H9 (cell line): ENCODE measurements at regions not wholly inside any gene's neighbourhood (a gene's known extent, or its start where the extent isn't known, plus 50 kb on each side); places are given as distances from the start of the nearest gene placed in this dataset.

Source experiments
- DNase-seq: peaks from one replicate; pipeline ENCODE4 v3.0.0-alpha.2; 2017
- H2AFZ ChIP-seq: one replicate; pipeline ENCODE4 v1.6.1; 2013; ENCODE audit warnings: mild to moderate bottlenecking, low read length, control low read depth, moderate library complexity
- H2AK5ac ChIP-seq: 2 replicates; pipeline ENCODE4 v1.6.1; 2013; ENCODE audit warnings: low read length, control low read depth, mixed read lengths; ENCODE audit not compliant: insufficient read length
- H2BK120ac ChIP-seq: one replicate; pipeline ENCODE4 v1.6.1; 2013; ENCODE audit warnings: low read depth, mild to moderate bottlenecking, low read length, control low read depth, inconsistent platforms; ENCODE audit not compliant: poor library complexity, severe bottlenecking
- H2BK12ac ChIP-seq: 2 replicates; pipeline ENCODE4 v1.6.1; 2013; ENCODE audit warnings: low read length, control low read depth, mixed read lengths, low read depth; ENCODE audit not compliant: insufficient read length
- H2BK15ac ChIP-seq: 2 replicates; pipeline ENCODE4 v1.6.1; 2013; ENCODE audit warnings: low read depth, low read length, control low read depth
- H2BK20ac ChIP-seq: one replicate; pipeline ENCODE4 v1.6.1; 2013; ENCODE audit warnings: low read depth, mild to moderate bottlenecking, low read length, control low read depth, inconsistent platforms; ENCODE audit not compliant: poor library complexity, severe bottlenecking
- H2BK5ac ChIP-seq: 2 replicates; pipeline ENCODE4 v1.6.1; 2013; ENCODE audit warnings: low read length, control low read depth, mixed read lengths; ENCODE audit not compliant: insufficient read length
- H3K14ac ChIP-seq: 2 replicates; pipeline ENCODE4 v1.6.1; 2013; ENCODE audit warnings: low read length, control low read depth; ENCODE audit not compliant: insufficient read depth
- H3K18ac ChIP-seq: 2 replicates; pipeline ENCODE4 v1.6.1; 2013; ENCODE audit warnings: low read depth, mild to moderate bottlenecking, mixed read lengths, low read length, control low read depth; ENCODE audit not compliant: insufficient read length
- H3K23ac ChIP-seq: 2 replicates; pipeline ENCODE4 v1.6.1; 2013; ENCODE audit warnings: low read length, control low read depth, mixed read lengths, low read depth; ENCODE audit not compliant: insufficient read length
- H3K23me2 ChIP-seq: 2 replicates; pipeline ENCODE4 v1.6.1; 2013; ENCODE audit warnings: low read depth, mild to moderate bottlenecking, mixed read lengths, low read length, control low read depth; ENCODE audit not compliant: insufficient read length, poor library complexity, severe bottlenecking
- H3K27ac ChIP-seq: 2 replicates; pipeline ENCODE4 v1.5.1; 2013; ENCODE audit warnings: low read length, control low read depth, mixed read lengths, low read depth; ENCODE audit not compliant: insufficient read length
- H3K27me3 ChIP-seq: 2 replicates; pipeline ENCODE4 v1.6.1; 2013; ENCODE audit warnings: low read length, control low read depth, inconsistent platforms; ENCODE audit not compliant: insufficient read depth
- H3K4ac ChIP-seq: 2 replicates; pipeline ENCODE4 v1.6.1; 2013; ENCODE audit warnings: low read depth, mild to moderate bottlenecking, control low read depth, inconsistent platforms, low read length, moderate library complexity
- H3K4me1 ChIP-seq: 2 replicates; pipeline ENCODE4 v1.6.1; 2013; ENCODE audit warnings: low read length, control low read depth, inconsistent platforms; ENCODE audit not compliant: insufficient read depth
- H3K4me2 ChIP-seq: 2 replicates; pipeline ENCODE4 v1.6.1; 2013; ENCODE audit warnings: low read length, control low read depth, mixed read lengths; ENCODE audit not compliant: insufficient read length, insufficient read depth
- H3K56ac ChIP-seq: 2 replicates; pipeline ENCODE4 v1.6.1; 2013; ENCODE audit warnings: low read depth, mild to moderate bottlenecking, mixed read lengths, low read length, control low read depth; ENCODE audit not compliant: insufficient read length
- H3K79me1 ChIP-seq: 2 replicates; pipeline ENCODE4 v1.6.1; 2013; ENCODE audit warnings: low read depth, mild to moderate bottlenecking, moderate library complexity, low read length, control low read depth, inconsistent platforms; ENCODE audit not compliant: insufficient read depth, poor library complexity, severe bottlenecking
- H3K79me2 ChIP-seq: 2 replicates; pipeline ENCODE4 v1.6.1; 2013; ENCODE audit warnings: low read length, control low read depth, inconsistent platforms; ENCODE audit not compliant: insufficient read depth
- H3K9ac ChIP-seq: 2 replicates; pipeline ENCODE4 v1.6.1; 2013; ENCODE audit warnings: low read length, control low read depth, mixed read lengths; ENCODE audit not compliant: insufficient read length; ENCODE audit errors: extremely low read depth
- H3K9me3 ChIP-seq: one replicate; pipeline ENCODE4 v1.6.1; 2013; ENCODE audit warnings: low read depth, low read length, inconsistent platforms; ENCODE audit not compliant: control insufficient read depth
- H3T11ph ChIP-seq: one replicate; pipeline ENCODE4 v1.6.1; 2013; ENCODE audit warnings: mild to moderate bottlenecking, low read length, control low read depth, inconsistent platforms
- H4K20me1 ChIP-seq: one replicate; pipeline ENCODE4 v1.6.1; 2013; ENCODE audit not compliant: control insufficient read depth, insufficient read length, insufficient read depth
- H4K5ac ChIP-seq: 2 replicates; pipeline ENCODE4 v1.6.1; 2013; ENCODE audit warnings: low read depth, mild to moderate bottlenecking, mixed read lengths, low read length, control low read depth; ENCODE audit not compliant: insufficient read length
- H4K8ac ChIP-seq: replicated peaks from 2 replicates; pipeline ENCODE4 v1.6.1; 2013; ENCODE audit warnings: low read length, control low read depth, mixed read lengths, low read depth; ENCODE audit not compliant: insufficient read length
- H4K91ac ChIP-seq: 2 replicates; pipeline ENCODE4 v1.6.1; 2013; ENCODE audit warnings: low read depth, mild to moderate bottlenecking, moderate library complexity, mixed read lengths, low read length, control low read depth; ENCODE audit not compliant: insufficient read length
- H3K27ac Mint-ChIP-seq, 3 experiments: 2 replicates in 2 of 3; 3 replicates in 1 of 3; pipeline ENCODE4 v1.8.0; 2020 to 2021; ENCODE audit warnings: mixed read lengths in 3 of 3, mild to moderate bottlenecking in 1 of 3, moderate library complexity in 1 of 3
- H3K27me3 Mint-ChIP-seq: 2 replicates; pipeline ENCODE4 v1.8.0; 2021; ENCODE audit warnings: low read depth, mild to moderate bottlenecking, moderate library complexity, mixed read lengths
- H3K36me3 Mint-ChIP-seq, 3 experiments: 2 replicates in 2 of 3; 3 replicates in 1 of 3; pipeline ENCODE4 v1.8.0; 2020 to 2021; ENCODE audit warnings: low read depth in 3 of 3, mixed read lengths in 3 of 3; ENCODE audit not compliant: insufficient read depth in 1 of 3
- H3K4me1 Mint-ChIP-seq, 2 experiments: 2 replicates each; pipeline ENCODE4 v1.8.0; 2020; ENCODE audit warnings: mixed read lengths in 2 of 2
- H3K4me3 Mint-ChIP-seq, 2 experiments: 2 replicates in 1 of 2; 3 replicates in 1 of 2; pipeline ENCODE4 v1.8.0; 2020 to 2021; ENCODE audit warnings: mild to moderate bottlenecking in 2 of 2, mixed read lengths in 2 of 2, moderate library complexity in 1 of 2
- H3K9me3 Mint-ChIP-seq, 2 experiments: 2 replicates in 1 of 2; 3 replicates in 1 of 2; pipeline ENCODE4 v1.8.0; 2020; ENCODE audit warnings: mild to moderate bottlenecking in 2 of 2, mixed read lengths in 2 of 2, moderate library complexity in 1 of 2
- CTCF ChIP-seq: fragments of 200-600 bp; sonication (generic); conservative IDR thresholded peaks from 3 replicates; pipeline ENCODE4 v1.8.0; 2021; ENCODE audit warnings: antibody characterized with exemption, mild to moderate bottlenecking
- WGBS: extraction: QIAGEN DNeasy Blood & Tissue Kit; methylation state at CpG from one replicate; pipeline ENCODE4 v1.1.7; 2013; ENCODE audit warnings: missing lambda C conversion rate, low lambda C conversion rate, mixed read lengths; ENCODE audit not compliant: insufficient read length; ENCODE audit errors: extremely low coverage; 5-methylcytosine and 5-hydroxymethylcytosine counted together

DNA sequence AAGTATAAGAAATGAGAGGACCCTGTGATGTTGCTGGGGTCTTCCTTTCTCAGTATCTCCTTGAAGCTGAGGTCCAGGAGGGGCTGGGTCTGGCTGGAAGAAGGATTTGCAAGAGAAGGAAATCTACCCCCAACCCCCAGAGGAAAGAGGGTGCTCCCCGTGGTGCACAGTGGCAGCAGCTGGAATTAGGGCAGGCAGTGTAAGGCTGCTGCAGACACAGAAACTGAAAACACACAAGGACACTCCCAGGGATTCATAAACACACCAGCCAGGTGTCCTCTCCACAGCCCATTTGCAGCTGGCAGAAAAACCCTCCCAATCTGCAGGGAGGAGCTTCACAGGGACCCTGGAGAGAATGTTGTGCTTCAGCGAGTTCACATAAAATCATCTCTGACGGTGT, 297.2 kb downstream of the CDH26 start:
- H2BK15ac ChIP-seq, result no peak overlapping the region
- no peak overlapping the region for H3K56ac ChIP-seq
- no peak overlapping the region for H2BK120ac ChIP-seq
- H2BK5ac ChIP-seq, result no peak overlapping the region
- no peaks in the 10 kb centered on the region for H3K9me3 ChIP-seq
- no peak overlapping the region for H3K23ac ChIP-seq
- Mint-ChIP-seq H3K4me1 (peaks cover 11 to 13% of the 10 kb centered on the region in 2 experiments), H3K9me3 (peaks cover 0 to 2% of the 10 kb centered on the region in 2 experiments; a peak in 2 of 5 replicates), H3K27ac (no peak overlapping the region), H3K27me3 (peaks cover 24% of the 10 kb centered on the region), H3K36me3 (no peaks in the 10 kb centered on the region; a peak in 2 of 7 replicates), H3K4me3 (peak overlapping the region in 1 of 2 experiments; percentile 57; a peak in 1 of 5 replicates)
- no peaks in the 10 kb centered on the region for H4K20me1 ChIP-seq
- no peak overlapping the region for H4K8ac ChIP-seq
- H3K27ac ChIP-seq, result no peak overlapping the region
- no peak overlapping the region for H3K14ac ChIP-seq
- H2BK12ac ChIP-seq, result no peak overlapping the region
- no peaks in the 10 kb centered on the region for H3K79me2 ChIP-seq
- no peak overlapping the region for H3K4ac ChIP-seq
- no peaks in the 10 kb centered on the region for H3K23me2 ChIP-seq
- H4K91ac ChIP-seq, result no peak overlapping the region
- no peak for TF ChIP-seq CTCF
- no peaks in the 10 kb centered on the region; the same call in 1 of the 2 replicates for H3K27me3 ChIP-seq
- H4K5ac ChIP-seq, result no peak overlapping the region
- H3K18ac ChIP-seq, result no peak overlapping the region
- H2AFZ ChIP-seq, result no peak overlapping the region
- H3K79me1 ChIP-seq, result no peaks in the 10 kb centered on the region
- H3K4me2 ChIP-seq, result no peak overlapping the region
- no peak overlapping the region for H3T11ph ChIP-seq
- no peak overlapping the region for H2BK20ac ChIP-seq
- no peak overlapping the region for H2AK5ac ChIP-seq
- DNase-seq, result no peak
- WGBS, result no CpG with 5 or more reads among the region's 3 CpGs
- no peak overlapping the region for H3K9ac ChIP-seq
- no peaks in the 10 kb centered on the region; the same call in 1 of the 2 replicates for H3K4me1 ChIP-seq
